MCF 10A (cell line): ENCODE measurements at regions not wholly inside any gene's neighbourhood (a gene's known extent, or its start where the extent isn't known, plus 50 kb on each side); places are given as distances from the start of the nearest gene placed in this dataset.
"Not testable (repeated sequence)": the region's sequence is repeated elsewhere in the genome, so short reads cannot be mapped to it uniquely, and the experiment has no call there.

Experiments
- BruUV-seq: library from RNA; stranded (reverse); fragments of 400-500 nt; replicated peaks from 2 replicates; lab custom pipeline; 2021; lab: Mats Ljungman, UMichigan
- CTCF ChIA-PET: fragments of 300-600 bp; sonication (Branson Sonifier 250); formaldehyde crosslinking; extraction: SDS; loops from one replicate; lab custom pipeline; 2021; ENCODE audit warnings: antibody characterized with exemption, inconsistent platforms; lab: Yijun Ruan, JAX
- POLR2A ChIA-PET: fragments of 300-600, 350-650 bp; sonication (Branson Sonifier 250); formaldehyde crosslinking; extraction: SDS; loops from one replicate; lab custom pipeline; 2020; ENCODE audit warnings: antibody characterized with exemption, inconsistent platforms; lab: Yijun Ruan, JAX
- DNase-seq: peaks from one replicate; pipeline ENCODE4 v3.0.0-alpha.2; 2018; ENCODE audit not compliant: unreplicated experiment
- H3K27ac Mint-ChIP-seq: one replicate; pipeline ENCODE4 v1.8.0; 2022; ENCODE audit warnings: mild to moderate bottlenecking, low read depth, mixed read lengths; ENCODE audit not compliant: unreplicated experiment
- H3K27me3 Mint-ChIP-seq: one replicate; pipeline ENCODE4 v1.8.0; 2022; ENCODE audit warnings: mixed read lengths; ENCODE audit not compliant: insufficient read depth, unreplicated experiment
- H3K36me3 Mint-ChIP-seq: one replicate; pipeline ENCODE4 v1.8.0; 2022; ENCODE audit warnings: mild to moderate bottlenecking, moderate library complexity, mixed read lengths; ENCODE audit not compliant: insufficient read depth, unreplicated experiment
- H3K4me1 Mint-ChIP-seq: one replicate; pipeline ENCODE4 v1.8.0; 2022; ENCODE audit warnings: mixed read lengths; ENCODE audit not compliant: insufficient read depth, unreplicated experiment
- H3K4me3 Mint-ChIP-seq: one replicate; pipeline ENCODE4 v1.8.0; 2022; ENCODE audit warnings: mild to moderate bottlenecking, moderate library complexity, mixed read lengths; ENCODE audit not compliant: unreplicated experiment
- H3K9me3 Mint-ChIP-seq: one replicate; pipeline ENCODE4 v1.8.0; 2022; ENCODE audit warnings: mixed read lengths; ENCODE audit not compliant: unreplicated experiment
- CTCF ChIP-seq: fragments of 200-600 bp; IDR thresholded peaks from one replicate; pipeline ENCODE4 v1.8.0; 2022; ENCODE audit warnings: antibody characterized with exemption, mild to moderate bottlenecking; ENCODE audit not compliant: unreplicated experiment
- intact Hi-C: fragments of 100-400 bp; cut with micrococcal nuclease; formaldehyde crosslinking; loops from 2 replicates; pipeline ENCODE4 v1.14.1; 2022

DNA sequence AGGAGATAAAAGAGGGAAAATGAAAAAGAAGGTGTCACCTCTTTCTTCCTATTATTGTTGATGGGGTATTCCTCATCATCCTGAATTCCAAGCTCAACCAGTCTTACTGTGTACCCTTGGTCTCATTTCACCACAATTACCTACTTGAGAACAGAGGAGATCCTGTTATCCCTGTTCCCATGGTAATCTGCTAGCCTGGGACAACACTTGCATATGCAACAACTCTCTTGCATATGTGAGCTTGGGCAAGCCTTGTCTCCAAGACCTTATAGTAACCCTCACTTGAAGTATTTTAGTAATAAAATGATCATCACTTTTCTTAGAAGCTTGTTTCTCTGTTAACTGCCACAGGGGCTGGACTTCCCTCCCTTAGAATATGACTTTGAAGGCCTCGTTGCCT lies 253.7 kb downstream of the NAP1L3 start:
- no TSS peak for BruUV-seq
- H3K27ac Mint-ChIP-seq: no peak overlapping the region

DNA sequence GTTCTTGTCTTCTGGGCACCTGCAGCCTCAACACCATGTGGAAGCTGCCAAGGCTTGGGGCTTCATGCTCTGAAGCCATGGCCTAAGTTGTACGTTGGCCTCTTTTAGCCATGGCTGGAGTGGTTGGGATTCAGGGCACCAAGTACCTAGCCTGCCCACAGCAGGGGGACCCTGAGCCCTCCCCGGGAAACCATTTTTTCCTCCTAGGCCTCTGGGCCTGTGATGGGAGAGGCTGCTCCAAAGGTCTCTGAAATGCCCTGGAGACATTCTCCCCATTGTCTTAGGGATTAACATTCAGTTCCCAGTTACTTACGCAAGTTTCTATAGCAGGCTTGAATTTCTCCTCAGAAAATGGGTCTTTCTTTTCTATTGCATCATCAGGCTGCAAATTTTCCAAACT lies 269.3 kb downstream of the NAP1L3 start:
- Mint-ChIP-seq H3K27ac (no peak overlapping the region), H3K4me1 (no peaks in the 10 kb centered on the region), H3K9me3 (peaks cover 21% of the 10 kb centered on the region), H3K4me3 (no peak overlapping the region), H3K36me3 (no peaks in the 10 kb centered on the region), H3K27me3 (no peaks in the 10 kb centered on the region)
- no peak for TF ChIP-seq CTCF
- intact Hi-C loops: no loop called here
- BruUV-seq: no TSS peak
- no peak for DNase-seq
- POLR2A ChIA-PET: no interaction called here
- CTCF ChIA-PET: no interaction called here

More for the DNA sequence above, 253.7 kb downstream of the NAP1L3 start:
- POLR2A ChIA-PET: interaction anchor here (0.6 kb wide), 1 partner anchor 202 kb away, joined by 3 read pairs; no protein-coding TSS in a partner anchor
- Mint-ChIP-seq H3K36me3 (no peaks in the 10 kb centered on the region), H3K9me3 (no peaks in the 10 kb centered on the region), H3K27me3 (peaks cover 25% of the 10 kb centered on the region), H3K4me3 (no peak overlapping the region), H3K4me1 (peaks cover 9% of the 10 kb centered on the region)
- no peak for DNase-seq
- intact Hi-C loops: loop anchor here (5.0 to 10.0 kb wide), 2 partner anchors 335 to 1187 kb away; no protein-coding TSS in a partner anchor
- CTCF ChIA-PET: interaction anchor here (1.1 kb wide), 1 partner anchor 118 kb away, joined by 3 read pairs; no protein-coding TSS in a partner anchor
- no peak for TF ChIP-seq CTCF

- intact Hi-C loops: no loop called here
- DNase-seq: no peak
- H3K27me3 Mint-ChIP-seq: no peaks in the 10 kb centered on the region
- no peaks in the 10 kb centered on the region for H3K36me3 Mint-ChIP-seq
- BruUV-seq: no TSS peak
- no peaks in the 10 kb centered on the region for H3K9me3 Mint-ChIP-seq
- H3K4me3 Mint-ChIP-seq: no peak overlapping the region
- ChIA-PET POLR2A (interaction anchor here (1.3 kb wide), 1 partner anchor 13 kb away, joined by 5 read pairs; no protein-coding TSS in a partner anchor), CTCF (no interaction called here)
- no peaks in the 10 kb centered on the region for H3K4me1 Mint-ChIP-seq
- H3K27ac Mint-ChIP-seq: no peak overlapping the region
- TF ChIP-seq CTCF: no peak
Measured at GRCh38 chrX:93354651-93355050, 318.7 kb downstream of the NAP1L3 start.

DNA sequence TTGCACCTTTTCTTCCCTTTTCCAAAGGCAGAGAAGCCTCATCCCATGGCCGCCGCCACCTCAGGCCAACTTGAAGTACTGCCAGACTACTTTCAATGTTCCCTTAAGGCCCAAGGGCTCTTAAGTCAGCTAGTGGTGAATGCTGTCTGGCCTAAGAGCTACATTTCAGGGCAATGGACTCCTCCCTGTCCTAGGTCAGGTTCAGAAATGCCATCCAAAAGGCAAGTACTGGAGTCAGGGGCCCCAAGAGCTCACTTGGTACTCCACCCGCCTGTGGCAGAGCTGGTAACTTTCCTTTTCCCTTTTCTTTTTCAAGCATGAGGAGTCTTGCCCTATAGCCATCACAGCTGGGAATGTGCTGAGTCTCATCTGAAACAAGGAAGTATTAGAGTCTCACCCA lies 327.1 kb downstream of the NAP1L3 start:
- no peaks in the 10 kb centered on the region for H3K4me1 Mint-ChIP-seq
- H3K4me3 Mint-ChIP-seq: no peak overlapping the region
- no peak for DNase-seq
- intact Hi-C loops: no loop called here
- peaks cover 7% of the 10 kb centered on the region for H3K9me3 Mint-ChIP-seq
- H3K36me3 Mint-ChIP-seq: no peaks in the 10 kb centered on the region
- ChIA-PET POLR2A (no interaction called here), CTCF (no interaction called here)
- peaks cover 10% of the 10 kb centered on the region for H3K27me3 Mint-ChIP-seq
- no TSS peak for BruUV-seq
- H3K27ac Mint-ChIP-seq: no peak overlapping the region
- no peak for TF ChIP-seq CTCF

DNA sequence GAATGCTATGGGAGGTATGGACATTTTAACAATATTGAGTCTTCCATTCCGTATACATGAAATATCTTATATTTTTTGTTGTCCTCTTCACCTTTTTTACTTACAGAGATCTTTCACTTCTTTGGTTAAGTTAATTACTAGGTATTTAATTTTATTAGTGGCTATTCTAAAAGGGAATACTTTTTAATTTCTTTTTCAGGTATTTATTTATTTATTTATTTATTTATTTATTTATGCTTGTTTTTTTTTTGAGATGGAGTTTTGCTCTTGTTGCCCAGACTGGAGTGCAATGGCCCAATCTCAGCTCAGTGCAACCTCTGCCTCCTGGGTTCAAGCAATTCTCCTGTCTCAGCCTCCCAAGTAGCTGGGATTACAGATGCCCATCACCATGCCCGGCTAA lies 329.1 kb downstream of the NAP1L3 start:
- POLR2A ChIA-PET, H3K27ac Mint-ChIP-seq, H3K4me3 Mint-ChIP-seq, DNase-seq, H3K36me3 Mint-ChIP-seq, BruUV-seq, intact Hi-C loops, H3K27me3 Mint-ChIP-seq, H3K4me1 Mint-ChIP-seq, CTCF ChIA-PET, H3K9me3 Mint-ChIP-seq: not testable (repeated sequence)
